Thyroid gland (tissue), 4 donors: ENCODE measurements at regions not wholly inside any gene's neighbourhood (a gene's known extent, or its start where the extent isn't known, plus 50 kb on each side); places are given as distances from the start of the nearest gene placed in this dataset.

Experiments
- POLR2A ChIP-seq, 2 donors: fragments of 450-650 bp; IDR thresholded peaks; one replicate each; pipeline ENCODE4 v1.6.1; 2017; ENCODE audit warnings: antibody characterized with exemption in 2 of 2, mild to moderate bottlenecking in 2 of 2, moderate library complexity in 1 of 2
- TF ChIP-seq, protein P1 (sequence below), 6 experiments: fragments of 200-600 bp in 3 of 6; fragments of 450-650 bp in 3 of 6; sonication (generic) in 3 of 6; IDR thresholded peaks; one replicate each; pipeline ENCODE4 v1.5.1; 2016 to 2019; ENCODE audit warnings: antibody characterized with exemption in 6 of 6, mild to moderate bottlenecking in 2 of 6, inconsistent platforms in 1 of 6, moderate library complexity in 1 of 6

DNA sequence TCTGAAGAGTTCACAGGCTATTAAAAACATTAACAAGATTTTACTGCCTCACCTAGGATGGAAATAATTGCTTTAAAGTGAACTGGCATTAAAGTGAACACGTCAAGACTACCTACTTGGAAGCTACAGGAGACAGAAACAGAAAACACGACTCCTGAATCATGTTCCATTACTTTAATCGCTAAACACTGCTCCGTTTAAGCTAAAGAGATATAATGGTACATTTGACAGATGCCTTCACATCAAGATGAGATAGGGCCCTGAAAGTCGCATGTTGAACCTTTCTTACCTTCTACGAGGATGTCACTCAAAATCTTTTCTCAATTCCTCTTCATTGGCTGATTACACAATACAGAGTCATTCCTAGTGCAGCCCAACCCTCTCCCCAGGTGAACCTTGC, 206.3 kb upstream of the GATB start:
- TF ChIP-seq, protein P1, sequence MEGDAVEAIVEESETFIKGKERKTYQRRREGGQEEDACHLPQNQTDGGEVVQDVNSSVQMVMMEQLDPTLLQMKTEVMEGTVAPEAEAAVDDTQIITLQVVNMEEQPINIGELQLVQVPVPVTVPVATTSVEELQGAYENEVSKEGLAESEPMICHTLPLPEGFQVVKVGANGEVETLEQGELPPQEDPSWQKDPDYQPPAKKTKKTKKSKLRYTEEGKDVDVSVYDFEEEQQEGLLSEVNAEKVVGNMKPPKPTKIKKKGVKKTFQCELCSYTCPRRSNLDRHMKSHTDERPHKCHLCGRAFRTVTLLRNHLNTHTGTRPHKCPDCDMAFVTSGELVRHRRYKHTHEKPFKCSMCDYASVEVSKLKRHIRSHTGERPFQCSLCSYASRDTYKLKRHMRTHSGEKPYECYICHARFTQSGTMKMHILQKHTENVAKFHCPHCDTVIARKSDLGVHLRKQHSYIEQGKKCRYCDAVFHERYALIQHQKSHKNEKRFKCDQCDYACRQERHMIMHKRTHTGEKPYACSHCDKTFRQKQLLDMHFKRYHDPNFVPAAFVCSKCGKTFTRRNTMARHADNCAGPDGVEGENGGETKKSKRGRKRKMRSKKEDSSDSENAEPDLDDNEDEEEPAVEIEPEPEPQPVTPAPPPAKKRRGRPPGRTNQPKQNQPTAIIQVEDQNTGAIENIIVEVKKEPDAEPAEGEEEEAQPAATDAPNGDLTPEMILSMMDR (IDR thresholded peaks at IDR 0.05): no peak
- no peak for TF ChIP-seq POLR2A (IDR thresholded peaks at IDR 0.05)
